GM23338 (cell line): ENCODE measurements at regions not wholly inside any gene's neighbourhood (a gene's known extent, or its start where the extent isn't known, plus 50 kb on each side); places are given as distances from the start of the nearest gene placed in this dataset.
A peak's percentile ranks its signal among the peaks of the same experiment; 100 is the strongest.

Experiments
- ATAC-seq: fragments of 200-7000 bp; cut with Tn5 transposase; 3 replicates; pipeline ENCODE4 v1.9.1; 2020
- DNase-seq: peaks from one replicate; pipeline ENCODE4 v3.0.0-alpha.2; 2015; ENCODE audit warnings: low spot score
- H2AFZ ChIP-seq: fragments of 200-600 bp; sonication (generic); 2 replicates; pipeline ENCODE4 v1.8.0; 2016; ENCODE audit warnings: antibody characterized with exemption, mild to moderate bottlenecking, moderate library complexity
- H3F3A ChIP-seq: fragments of 200-600 bp; sonication (generic); replicated peaks from 2 replicates; pipeline ENCODE4 v1.8.0; 2017; ENCODE audit warnings: antibody characterized with exemption, mixed run types, low read depth
- H3K27ac ChIP-seq: fragments of 200-600 bp; sonication (generic); 2 replicates; pipeline ENCODE4 v1.6.1; 2016; ENCODE audit warnings: low read depth
- H3K27me3 ChIP-seq: fragments of 200-600 bp; sonication (generic); 2 replicates; pipeline ENCODE4 v1.8.0; 2016; ENCODE audit warnings: mild to moderate bottlenecking, mixed run types, moderate library complexity; ENCODE audit not compliant: insufficient read depth
- H3K36me3 ChIP-seq: fragments of 200-600 bp; sonication (generic); 2 replicates; pipeline ENCODE4 v1.8.0; 2016; ENCODE audit warnings: mild to moderate bottlenecking; ENCODE audit not compliant: insufficient read depth
- H3K4me1 ChIP-seq: fragments of 200-600 bp; sonication (generic); 2 replicates; pipeline ENCODE4 v1.8.0; 2016; ENCODE audit warnings: mild to moderate bottlenecking, moderate library complexity; ENCODE audit not compliant: insufficient read depth
- H3K4me2 ChIP-seq: fragments of 200-600 bp; sonication (generic); 2 replicates; pipeline ENCODE4 v1.7.1; 2017; ENCODE audit warnings: mixed run types
- H3K4me3 ChIP-seq: fragments of 200-600 bp; sonication (generic); 2 replicates; pipeline ENCODE4 v1.6.1; 2016; ENCODE audit warnings: mixed run types
- H3K79me2 ChIP-seq: fragments of 200-600 bp; sonication (generic); replicated peaks from 2 replicates; pipeline ENCODE4 v1.8.0; 2017; ENCODE audit warnings: mild to moderate bottlenecking; ENCODE audit not compliant: insufficient read depth
- H3K9me2 ChIP-seq: fragments of 200-600 bp; sonication (generic); 2 replicates; pipeline ENCODE4 v1.8.0; 2017; ENCODE audit not compliant: insufficient read depth
- H4K20me1 ChIP-seq: fragments of 200-600 bp; sonication (generic); replicated peaks from 2 replicates; pipeline ENCODE4 v1.8.0; 2017; ENCODE audit warnings: mild to moderate bottlenecking; ENCODE audit not compliant: insufficient read depth
- H3K27ac Mint-ChIP-seq: 2 replicates; pipeline ENCODE4 v1.8.0; 2020; ENCODE audit warnings: inconsistent platforms, mild to moderate bottlenecking, moderate library complexity, mixed read lengths
- H3K27me3 Mint-ChIP-seq: 3 replicates; pipeline ENCODE4 v1.8.0; 2022; ENCODE audit warnings: low read depth, mild to moderate bottlenecking, moderate library complexity, mixed read lengths, inconsistent platforms; ENCODE audit not compliant: insufficient read depth, poor library complexity
- H3K36me3 Mint-ChIP-seq: 3 replicates; pipeline ENCODE4 v1.8.0; 2021; ENCODE audit warnings: low read depth, mild to moderate bottlenecking, inconsistent platforms, moderate library complexity, mixed read lengths
- H3K4me1 Mint-ChIP-seq: 3 replicates; pipeline ENCODE4 v1.8.0; 2020; ENCODE audit warnings: mild to moderate bottlenecking, inconsistent platforms, mixed read lengths
- H3K4me3 Mint-ChIP-seq: 3 replicates; pipeline ENCODE4 v1.8.0; 2021; ENCODE audit warnings: moderate library complexity, mild to moderate bottlenecking, inconsistent platforms, mixed read lengths
- H3K9me3 Mint-ChIP-seq: 3 replicates; pipeline ENCODE4 v1.8.0; 2020; ENCODE audit warnings: moderate library complexity, mild to moderate bottlenecking, inconsistent platforms, mixed read lengths
- CREB1 ChIP-seq: fragments of 250-450 bp; sonication (Bioruptor Pico); IDR thresholded peaks from 2 replicates; pipeline ENCODE4 v1.5.0; 2020; ENCODE audit warnings: low read depth, mild to moderate bottlenecking, moderate library complexity
- EZH2phosphoT487 ChIP-seq: fragments of 200-600 bp; sonication (generic); IDR thresholded peaks from one replicate; pipeline ENCODE4 v1.8.1; 2018; ENCODE audit warnings: antibody characterized with exemption; ENCODE audit not compliant: unreplicated experiment
- JUNB ChIP-seq: IDR thresholded peaks from one replicate; pipeline ENCODE4 v1.6.1; 2016; ENCODE audit warnings: antibody characterized with exemption; ENCODE audit not compliant: unreplicated experiment
- NANOG ChIP-seq: IDR thresholded peaks from 2 replicates; pipeline ENCODE4 v1.6.1; 2016; ENCODE audit warnings: antibody characterized with exemption, borderline replicate concordance
- POLR2AphosphoS5 ChIP-seq: IDR thresholded peaks from 2 replicates; pipeline ENCODE4 v1.6.1; 2016; ENCODE audit warnings: antibody characterized with exemption, low read depth
- ZNF114 ChIP-seq: fragments of 250-450 bp; sonication (Bioruptor Pico); IDR thresholded peaks from 2 replicates; pipeline ENCODE4 v1.5.0; 2020; ENCODE audit warnings: mild to moderate bottlenecking, moderate library complexity
- ZNF331 ChIP-seq: fragments of 250-450 bp; sonication (Bioruptor Pico); IDR thresholded peaks from 2 replicates; pipeline ENCODE4 v1.5.0; 2020; ENCODE audit warnings: low read depth, mild to moderate bottlenecking, moderate library complexity
- ZNF462 ChIP-seq: fragments of 250-450 bp; sonication (Bioruptor Pico); IDR thresholded peaks from 2 replicates; pipeline ENCODE4 v1.5.0; 2020; ENCODE audit warnings: mild to moderate bottlenecking, moderate library complexity
- TF ChIP-seq, protein P1 (sequence below), 2 experiments: fragments of 200-600 bp in 1 of 2; sonication (generic) in 1 of 2; conservative IDR thresholded peaks; 2 replicates each; pipeline versions ENCODE4 v1.5.1 to v1.6.1; 2016 to 2017; ENCODE audit warnings: antibody characterized with exemption in 2 of 2, low read depth in 2 of 2, mild to moderate bottlenecking in 2 of 2, moderate library complexity in 1 of 2

- H3K4me3 ChIP-seq: no peak overlapping the region
- ATAC-seq (peak; percentile 56; the same call in 1 of the 3 replicates), DNase-seq (peak; percentile 5)
- no peaks in the 10 kb centered on the region for H3K9me2 ChIP-seq
- Mint-ChIP-seq H3K4me1 (no peaks in the 10 kb centered on the region), H3K9me3 (peaks cover 11% of the 10 kb centered on the region), H3K27ac (no peak overlapping the region), H3K4me3 (no peak overlapping the region), H3K36me3 (no peaks in the 10 kb centered on the region), H3K27me3 (peaks cover 11% of the 10 kb centered on the region)
- H3K27ac ChIP-seq: no peak overlapping the region
- no peaks in the 10 kb centered on the region for H3K79me2 ChIP-seq
- H3K4me1 ChIP-seq: no peaks in the 10 kb centered on the region
- H3K36me3 ChIP-seq: no peaks in the 10 kb centered on the region
- H4K20me1 ChIP-seq: no peaks in the 10 kb centered on the region
- H3F3A ChIP-seq: no peaks in the 10 kb centered on the region
- TF ChIP-seq, protein P1, sequence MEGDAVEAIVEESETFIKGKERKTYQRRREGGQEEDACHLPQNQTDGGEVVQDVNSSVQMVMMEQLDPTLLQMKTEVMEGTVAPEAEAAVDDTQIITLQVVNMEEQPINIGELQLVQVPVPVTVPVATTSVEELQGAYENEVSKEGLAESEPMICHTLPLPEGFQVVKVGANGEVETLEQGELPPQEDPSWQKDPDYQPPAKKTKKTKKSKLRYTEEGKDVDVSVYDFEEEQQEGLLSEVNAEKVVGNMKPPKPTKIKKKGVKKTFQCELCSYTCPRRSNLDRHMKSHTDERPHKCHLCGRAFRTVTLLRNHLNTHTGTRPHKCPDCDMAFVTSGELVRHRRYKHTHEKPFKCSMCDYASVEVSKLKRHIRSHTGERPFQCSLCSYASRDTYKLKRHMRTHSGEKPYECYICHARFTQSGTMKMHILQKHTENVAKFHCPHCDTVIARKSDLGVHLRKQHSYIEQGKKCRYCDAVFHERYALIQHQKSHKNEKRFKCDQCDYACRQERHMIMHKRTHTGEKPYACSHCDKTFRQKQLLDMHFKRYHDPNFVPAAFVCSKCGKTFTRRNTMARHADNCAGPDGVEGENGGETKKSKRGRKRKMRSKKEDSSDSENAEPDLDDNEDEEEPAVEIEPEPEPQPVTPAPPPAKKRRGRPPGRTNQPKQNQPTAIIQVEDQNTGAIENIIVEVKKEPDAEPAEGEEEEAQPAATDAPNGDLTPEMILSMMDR (conservative IDR thresholded peaks at IDR 0.05; ENCODE audit: low read depth in 2 of 2): peak in 1 of 2 experiments; percentile 26; a peak in 2 of 4 replicates
- no peak for TF ChIP-seq EZH2phosphoT487
- no peak overlapping the region for H3K4me2 ChIP-seq
- H2AFZ ChIP-seq: no peak overlapping the region; the same call in 1 of the 2 replicates
- no peaks in the 10 kb centered on the region for H3K27me3 ChIP-seq
Measured at GRCh38 chr9:88871669-88872068, 119.6 kb upstream of the S1PR3 start.

DNA sequence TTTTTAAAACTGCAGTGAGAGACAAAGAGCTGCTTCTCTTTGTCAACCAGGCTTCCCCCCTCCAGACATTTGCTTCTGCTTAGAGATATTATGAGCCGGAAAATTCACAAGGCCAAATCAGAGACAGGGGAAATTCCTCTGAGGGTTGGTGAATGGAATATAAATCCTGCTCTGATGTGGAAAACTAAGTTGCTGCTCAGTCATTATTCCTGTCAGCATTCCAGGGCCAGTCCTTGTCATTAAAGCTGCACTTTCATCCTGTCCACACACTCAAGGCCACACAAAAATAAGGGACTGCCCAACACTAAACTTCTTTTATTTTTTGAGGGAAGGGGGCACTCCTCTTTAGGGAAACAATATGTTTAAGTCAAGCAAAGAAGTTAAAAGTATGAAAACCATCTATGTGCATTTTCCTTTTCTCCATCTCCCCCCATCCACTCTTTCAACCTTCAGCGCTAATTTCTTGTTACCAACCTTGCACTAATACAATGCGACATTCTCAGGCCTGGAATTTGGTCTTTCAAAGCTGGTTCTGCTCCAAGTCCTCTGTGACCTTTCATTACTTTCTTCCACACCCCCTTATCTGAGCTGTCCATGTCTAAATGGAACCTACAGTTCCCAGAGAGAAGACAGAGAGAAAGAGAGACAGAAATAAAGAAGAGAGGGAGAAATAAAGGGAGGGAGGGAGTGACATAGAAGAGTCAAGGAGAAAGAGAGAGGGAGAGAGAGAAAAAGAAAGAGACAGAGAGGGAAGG, 118.9 kb upstream of the S1PR3 start:
- H3K27ac ChIP-seq: no peak overlapping the region
- TF ChIP-seq, protein P1 (conservative IDR thresholded peaks at IDR 0.05; ENCODE audit: low read depth in 2 of 2): no peak
- TF ChIP-seq CREB1 (CRISPR knock-in tag): no peak
- no peak for TF ChIP-seq POLR2AphosphoS5
- no peak for TF ChIP-seq ZNF114 (CRISPR knock-in tag)
- TF ChIP-seq JUNB: no peak
- no peak for TF ChIP-seq ZNF331 (CRISPR knock-in tag)
- TF ChIP-seq NANOG: no peak
- no peak for TF ChIP-seq EZH2phosphoT487
- TF ChIP-seq ZNF462 (CRISPR knock-in tag): no peak

More for the DNA sequence above, 118.9 kb upstream of the S1PR3 start:
- Mint-ChIP-seq H3K4me1 (no peaks in the 10 kb centered on the region), H3K36me3 (no peaks in the 10 kb centered on the region), H3K4me3 (no peak overlapping the region), H3K27ac (no peak overlapping the region), H3K27me3 (peaks cover 11% of the 10 kb centered on the region), H3K9me3 (peaks cover 11% of the 10 kb centered on the region)
- Histone ChIP-seq H3K79me2 (no peaks in the 10 kb centered on the region), H3K9me2 (no peaks in the 10 kb centered on the region), H3F3A (no peaks in the 10 kb centered on the region), H3K4me1 (no peaks in the 10 kb centered on the region), H3K36me3 (no peaks in the 10 kb centered on the region), H3K4me2 (no peak overlapping the region), H4K20me1 (no peaks in the 10 kb centered on the region), H2AFZ (no peak overlapping the region; the same call in 1 of the 2 replicates), H3K27me3 (no peaks in the 10 kb centered on the region), H3K4me3 (no peak overlapping the region)
- DNase-seq: no peak
- ATAC-seq: no peak
